Uterus (tissue), 3 donors: ENCODE measurements at regions not wholly inside any gene's neighbourhood (a gene's known extent, or its start where the extent isn't known, plus 50 kb on each side); places are given as distances from the start of the nearest gene placed in this dataset.

Source experiments
- DNase-seq, 2 donors: peaks; one replicate each; pipeline ENCODE4 v3.0.0-alpha.2; 2019 to 2020
- H3K27ac ChIP-seq, 2 donors: fragments of 200-600 bp; sonication (generic); 1 replicate in 1 of 2; 2 replicates in 1 of 2; pipeline ENCODE4 v1.5.1; 2016 to 2018
- H3K27me3 ChIP-seq, 2 donors: fragments of 200-600 bp; sonication (generic); one replicate each; pipeline ENCODE4 v1.5.1; 2018 to 2019; ENCODE audit warnings: control low read depth in 1 of 2
- H3K36me3 ChIP-seq, 2 donors: fragments of 200-600 bp; sonication (generic); one replicate each; pipeline ENCODE4 v1.5.1; 2019; ENCODE audit warnings: control low read depth in 1 of 2
- H3K4me1 ChIP-seq, 2 donors: fragments of 200-600 bp; sonication (generic); one replicate each; pipeline ENCODE4 v1.5.1; 2018 to 2019; ENCODE audit warnings: control low read depth in 1 of 2
- H3K4me3 ChIP-seq, 2 donors: fragments of 200-600 bp; sonication (generic); 1 replicate in 1 of 2; 2 replicates in 1 of 2; pipeline ENCODE4 v1.5.1; 2018 to 2019; ENCODE audit warnings: mild to moderate bottlenecking in 1 of 2
- H3K9me3 ChIP-seq, 2 donors: fragments of 200-600 bp; sonication (generic); one replicate each; pipeline ENCODE4 v1.5.1; 2019; ENCODE audit warnings: control low read depth in 1 of 2
- POLR2A ChIP-seq, 2 donors: fragments of 450-650 bp; IDR thresholded peaks; one replicate each; pipeline ENCODE4 v1.6.1; 2016; ENCODE audit warnings: antibody characterized with exemption in 2 of 2, mild to moderate bottlenecking in 1 of 2, moderate library complexity in 1 of 2
- intact Hi-C: fragments of 100-400 bp; cut with DNase I; formaldehyde crosslinking; loops from one replicate; pipeline ENCODE4 v1.15.1; 2023; ENCODE audit warnings: low total_unique reads
- TF ChIP-seq, protein P1 (sequence below), 4 experiments: fragments of 200-600 bp in 2 of 4; fragments of 450-650 bp in 2 of 4; sonication (generic) in 2 of 4; IDR thresholded peaks; one replicate each; pipeline ENCODE4 v1.5.1; 2016 to 2019; ENCODE audit warnings: antibody characterized with exemption in 4 of 4, mild to moderate bottlenecking in 2 of 4, moderate library complexity in 1 of 4
- donor health status: DM: yes; HTN: yes; CAD: no.

DNA sequence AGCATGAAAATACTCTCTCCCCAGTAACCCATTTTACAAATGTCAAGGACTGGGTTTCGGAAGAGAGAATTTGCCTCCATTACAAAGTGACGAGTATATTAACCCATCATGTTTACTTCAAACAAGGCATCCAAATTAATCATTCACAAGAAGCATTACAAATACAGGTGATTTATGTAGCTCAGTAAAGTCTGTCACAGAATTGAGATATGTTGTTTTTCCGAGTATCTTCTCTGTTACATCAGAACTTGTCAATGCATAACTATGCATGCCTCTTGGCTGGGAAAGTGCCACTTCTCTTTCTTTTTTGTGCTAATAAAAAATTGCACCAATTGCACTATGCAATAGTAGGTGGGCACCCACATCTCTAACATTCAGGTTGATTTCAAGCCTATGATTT is 158.2 kb downstream of the AREG start:
- Histone ChIP-seq H3K36me3 (no peaks in the 10 kb centered on the region), H3K4me1 (no peaks in the 10 kb centered on the region), H3K4me3 (no peak overlapping the region), H3K27ac (no peak overlapping the region), H3K27me3 (no peaks in the 10 kb centered on the region), H3K9me3 (no peaks in the 10 kb centered on the region)
- intact Hi-C loops: no loop called here
- TF ChIP-seq, protein P1, sequence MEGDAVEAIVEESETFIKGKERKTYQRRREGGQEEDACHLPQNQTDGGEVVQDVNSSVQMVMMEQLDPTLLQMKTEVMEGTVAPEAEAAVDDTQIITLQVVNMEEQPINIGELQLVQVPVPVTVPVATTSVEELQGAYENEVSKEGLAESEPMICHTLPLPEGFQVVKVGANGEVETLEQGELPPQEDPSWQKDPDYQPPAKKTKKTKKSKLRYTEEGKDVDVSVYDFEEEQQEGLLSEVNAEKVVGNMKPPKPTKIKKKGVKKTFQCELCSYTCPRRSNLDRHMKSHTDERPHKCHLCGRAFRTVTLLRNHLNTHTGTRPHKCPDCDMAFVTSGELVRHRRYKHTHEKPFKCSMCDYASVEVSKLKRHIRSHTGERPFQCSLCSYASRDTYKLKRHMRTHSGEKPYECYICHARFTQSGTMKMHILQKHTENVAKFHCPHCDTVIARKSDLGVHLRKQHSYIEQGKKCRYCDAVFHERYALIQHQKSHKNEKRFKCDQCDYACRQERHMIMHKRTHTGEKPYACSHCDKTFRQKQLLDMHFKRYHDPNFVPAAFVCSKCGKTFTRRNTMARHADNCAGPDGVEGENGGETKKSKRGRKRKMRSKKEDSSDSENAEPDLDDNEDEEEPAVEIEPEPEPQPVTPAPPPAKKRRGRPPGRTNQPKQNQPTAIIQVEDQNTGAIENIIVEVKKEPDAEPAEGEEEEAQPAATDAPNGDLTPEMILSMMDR (IDR thresholded peaks at IDR 0.05): no peak
- no peak for TF ChIP-seq POLR2A (IDR thresholded peaks at IDR 0.05)
- no peak for DNase-seq

DNA sequence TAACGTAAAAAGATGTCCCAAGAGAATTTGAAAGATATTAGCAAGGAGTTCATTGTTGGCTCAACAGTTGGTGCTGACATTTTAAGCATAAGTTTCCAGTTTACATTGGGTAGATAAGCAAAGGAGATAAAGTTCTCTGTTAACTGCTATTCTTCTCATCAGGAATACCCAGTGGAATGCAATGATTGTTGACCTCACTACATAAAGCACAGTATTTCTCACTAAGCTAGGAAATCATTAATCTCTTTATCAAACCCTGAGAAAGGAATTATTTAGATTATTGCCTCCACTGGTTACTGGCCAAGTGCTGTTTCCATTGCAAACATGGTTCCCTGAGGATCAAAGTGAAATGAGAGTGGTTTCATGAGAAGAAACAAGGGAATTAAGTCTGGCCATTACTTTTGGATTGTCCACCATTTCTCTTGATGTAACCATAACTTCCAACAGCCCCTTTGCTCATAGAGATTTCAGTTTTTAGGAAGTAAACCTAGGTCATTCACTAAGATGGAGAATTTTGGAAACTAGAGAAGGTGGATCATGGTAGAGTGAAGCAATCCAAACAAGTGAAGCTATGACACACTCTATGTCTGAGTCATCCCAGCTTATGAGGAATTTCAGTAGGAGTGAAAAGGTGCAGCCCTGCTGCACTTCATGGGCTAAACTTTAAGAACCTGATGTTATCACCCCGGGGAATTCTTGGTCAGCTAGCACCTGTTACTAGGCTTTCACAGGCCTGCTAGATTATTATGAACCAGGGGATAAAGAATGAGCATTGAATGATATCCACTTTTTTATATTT is 163.4 kb downstream of the AREG start:
- Histone ChIP-seq H3K9me3 (no peaks in the 10 kb centered on the region), H3K4me3 (no peak overlapping the region), H3K27ac (no peak overlapping the region), H3K36me3 (no peaks in the 10 kb centered on the region), H3K27me3 (no peaks in the 10 kb centered on the region), H3K4me1 (no peaks in the 10 kb centered on the region)
- intact Hi-C loops: no loop called here
- no peak for DNase-seq
- TF ChIP-seq, protein P1 (IDR thresholded peaks at IDR 0.05): no peak
- TF ChIP-seq POLR2A (IDR thresholded peaks at IDR 0.05): no peak

DNA sequence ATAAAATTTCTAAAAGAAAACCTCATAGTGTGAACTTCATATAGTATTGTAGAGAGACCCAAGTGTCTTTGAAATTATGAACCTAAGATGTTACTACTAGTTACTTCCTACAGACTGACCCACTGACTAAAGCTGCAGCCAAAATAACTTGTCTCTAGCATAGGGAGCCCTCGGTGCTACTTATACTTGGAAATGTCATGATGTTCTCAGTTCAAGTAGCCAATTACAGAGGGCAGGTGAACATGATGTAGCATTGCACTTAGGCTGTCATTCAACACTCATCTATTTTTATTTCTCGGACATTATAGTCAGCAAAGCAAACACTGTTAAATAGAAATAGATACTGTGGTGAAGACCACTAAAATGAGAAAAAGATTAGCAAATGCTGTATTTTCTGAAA is 165.6 kb downstream of the AREG start:
- intact Hi-C loops: no loop called here
- Histone ChIP-seq H3K27ac (no peak overlapping the region), H3K4me3 (no peak overlapping the region), H3K9me3 (no peaks in the 10 kb centered on the region), H3K4me1 (no peaks in the 10 kb centered on the region), H3K27me3 (no peaks in the 10 kb centered on the region), H3K36me3 (no peaks in the 10 kb centered on the region)
- DNase-seq: no peak
- TF ChIP-seq, protein P1 (IDR thresholded peaks at IDR 0.05): no peak
- TF ChIP-seq POLR2A (IDR thresholded peaks at IDR 0.05): no peak

DNA sequence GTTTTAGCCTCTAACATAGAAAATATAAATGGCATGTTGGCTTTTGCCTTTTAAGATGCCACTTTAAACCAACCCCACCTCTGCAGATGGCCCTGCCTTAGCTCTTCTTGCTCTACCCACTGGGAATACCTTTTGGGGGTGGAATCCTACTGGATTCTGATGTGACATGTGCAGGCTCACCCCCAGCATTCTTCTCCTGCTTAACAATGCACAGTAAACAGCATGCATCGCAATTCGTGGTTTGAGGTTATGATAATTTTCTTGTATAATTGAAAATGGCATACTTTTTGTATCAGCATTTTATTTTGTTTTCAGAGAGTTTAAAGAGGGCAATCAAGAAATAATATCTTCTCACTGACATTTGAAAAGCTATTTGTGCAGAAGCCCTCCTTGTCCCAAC is 167.9 kb downstream of the AREG start:
- intact Hi-C loops: no loop called here
- no peaks in the 10 kb centered on the region for H3K4me1 ChIP-seq
- no peaks in the 10 kb centered on the region for H3K27me3 ChIP-seq

DNA sequence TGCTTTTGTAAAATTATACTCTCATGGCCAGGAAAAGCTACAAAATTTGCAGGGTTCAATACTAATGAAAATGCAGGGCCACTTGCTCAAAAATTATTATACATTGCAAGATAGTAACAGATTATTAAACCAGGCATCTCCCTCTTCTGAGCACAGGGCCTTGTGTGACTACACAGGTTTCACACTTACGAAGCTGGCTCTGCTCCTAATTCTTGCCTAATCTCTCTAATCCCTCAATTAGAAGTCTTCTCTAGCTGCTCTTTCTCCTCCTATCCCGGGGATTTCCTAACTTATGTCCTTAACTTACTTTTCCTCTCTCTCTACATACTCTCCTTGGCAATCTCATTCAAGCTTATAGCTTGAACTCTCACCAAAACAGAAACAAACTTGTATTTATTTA is 168.3 kb downstream of the AREG start:
- no peak for TF ChIP-seq POLR2A (IDR thresholded peaks at IDR 0.05)
- TF ChIP-seq, protein P1 (IDR thresholded peaks at IDR 0.05): no peak

More for the DNA sequence above, 167.9 kb downstream of the AREG start:
- no peaks in the 10 kb centered on the region for H3K9me3 ChIP-seq
- H3K4me3 ChIP-seq: no peak overlapping the region
- no peak for DNase-seq
- H3K27ac ChIP-seq: no peak overlapping the region
- TF ChIP-seq, protein P1 (IDR thresholded peaks at IDR 0.05): no peak
- no peak for TF ChIP-seq POLR2A (IDR thresholded peaks at IDR 0.05)
- H3K36me3 ChIP-seq: no peaks in the 10 kb centered on the region

More for the DNA sequence above, 168.3 kb downstream of the AREG start:
- intact Hi-C loops: no loop called here
- H3K27me3 ChIP-seq: no peaks in the 10 kb centered on the region
- no peaks in the 10 kb centered on the region for H3K36me3 ChIP-seq
- no peak overlapping the region for H3K4me3 ChIP-seq
- H3K27ac ChIP-seq: no peak overlapping the region
- H3K4me1 ChIP-seq: no peaks in the 10 kb centered on the region
- no peak for DNase-seq
- no peaks in the 10 kb centered on the region for H3K9me3 ChIP-seq
